Prostate gland (tissue), 2 donors: ENCODE measurements at regions not wholly inside any gene's neighbourhood (a gene's known extent, or its start where the extent isn't known, plus 50 kb on each side); places are given as distances from the start of the nearest gene placed in this dataset.

ENCODE experiments used
- DNase-seq: peaks from one replicate; pipeline ENCODE4 v3.0.0-alpha.2; 2019; ENCODE audit warnings: low spot score
- H3K27ac ChIP-seq, 2 donors: fragments of 200-600 bp; sonication (generic); 2 replicates each; pipeline ENCODE4 v1.5.1; 2017 to 2019
- H3K27me3 ChIP-seq: fragments of 200-600 bp; sonication (generic); replicated peaks from 2 replicates; pipeline ENCODE4 v1.5.1; 2019; ENCODE audit not compliant: insufficient read depth
- H3K36me3 ChIP-seq, 2 donors: fragments of 200-600 bp; sonication (generic); 1 replicate in 1 of 2; 2 replicates in 1 of 2; pipeline versions ENCODE4 v1.5.1 to v1.8.1; 2017 to 2019
- H3K4me1 ChIP-seq: fragments of 200-600 bp; sonication (generic); replicated peaks from 2 replicates; pipeline ENCODE4 v1.5.1; 2019
- H3K4me3 ChIP-seq, 2 donors: fragments of 200-600 bp; sonication (generic); 2 replicates each; pipeline ENCODE4 v1.5.1; 2017 to 2019
- H3K9me3 ChIP-seq: fragments of 200-600 bp; sonication (generic); 2 replicates; pipeline ENCODE4 v1.5.1; 2017
- CTCF ChIP-seq, 4 experiments: fragments of 200-600 bp in 2 of 4; fragments of 450-650 bp in 2 of 4; sonication (generic) in 2 of 4; IDR thresholded peaks; 1 replicate in 3 of 4; 2 replicates in 1 of 4; pipeline ENCODE4 v1.5.1; 2016 to 2019; ENCODE audit warnings: antibody characterized with exemption in 4 of 4, mild to moderate bottlenecking in 2 of 4, moderate library complexity in 2 of 4
- POLR2A ChIP-seq: fragments of 450-650 bp; IDR thresholded peaks from one replicate; pipeline ENCODE4 v1.6.1; 2016; ENCODE audit warnings: antibody characterized with exemption, mild to moderate bottlenecking
- POLR2AphosphoS5 ChIP-seq: sonication (generic); formaldehyde crosslinking; IDR thresholded peaks from one replicate; pipeline ENCODE4 v1.6.1; 2017; ENCODE audit warnings: antibody characterized with exemption
- WGBS: methylation state at CpG from one replicate; pipeline ENCODE4 v1.1.5; 2018; 5-methylcytosine and 5-hydroxymethylcytosine counted together
- intact Hi-C: fragments of 100-400 bp; cut with DNase I; formaldehyde crosslinking; loops from one replicate; pipeline ENCODE4 v1.14.2; 2022

DNA sequence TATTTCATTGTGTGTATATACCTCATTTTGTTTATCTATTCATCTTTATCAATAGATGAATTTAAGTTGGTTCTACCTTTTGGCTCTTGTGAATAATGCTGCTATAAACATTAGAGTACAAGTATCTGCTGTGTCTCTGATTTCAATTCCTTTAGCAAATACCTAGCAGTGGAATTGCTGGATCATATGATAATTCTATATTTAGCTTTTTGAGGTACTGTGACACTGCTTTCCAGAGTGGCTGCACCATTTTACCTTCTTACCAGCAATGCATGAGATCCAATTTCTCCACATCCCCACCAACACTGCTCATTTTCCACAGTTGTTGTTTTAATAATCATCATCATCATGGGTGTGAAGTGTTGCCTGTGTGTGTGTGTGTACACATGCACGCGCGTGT lies 182.3 kb downstream of the MBOAT1 start:
- no peak for DNase-seq

GRCh38 chr6:20031342-20031741 lies 180.9 kb downstream of the MBOAT1 start:
- Histone ChIP-seq H3K4me1 (no peaks in the 10 kb centered on the region), H3K27me3 (no peaks in the 10 kb centered on the region), H3K36me3 (no peaks in the 10 kb centered on the region), H3K27ac (no peak overlapping the region), H3K4me3 (no peak overlapping the region), H3K9me3 (no peaks in the 10 kb centered on the region)
- DNase-seq = no peak
- TF ChIP-seq POLR2AphosphoS5 (no peak), POLR2A (no peak), CTCF (IDR thresholded peaks at IDR 0.05) (no peak)
- intact Hi-C loops = no loop called here
- 97% methylated on average over 4 of the region's 4 CpGs for WGBS

More for the DNA sequence above, 182.3 kb downstream of the MBOAT1 start:
- intact Hi-C loops = no loop called here
- TF ChIP-seq CTCF (IDR thresholded peaks at IDR 0.05) (no peak), POLR2A (no peak), POLR2AphosphoS5 (no peak)
- Histone ChIP-seq H3K4me1 (no peaks in the 10 kb centered on the region), H3K36me3 (no peaks in the 10 kb centered on the region), H3K4me3 (no peak overlapping the region), H3K9me3 (no peaks in the 10 kb centered on the region), H3K27ac (no peak overlapping the region), H3K27me3 (no peaks in the 10 kb centered on the region)
- 98% methylated on average over 3 of the region's 3 CpGs for WGBS

DNA sequence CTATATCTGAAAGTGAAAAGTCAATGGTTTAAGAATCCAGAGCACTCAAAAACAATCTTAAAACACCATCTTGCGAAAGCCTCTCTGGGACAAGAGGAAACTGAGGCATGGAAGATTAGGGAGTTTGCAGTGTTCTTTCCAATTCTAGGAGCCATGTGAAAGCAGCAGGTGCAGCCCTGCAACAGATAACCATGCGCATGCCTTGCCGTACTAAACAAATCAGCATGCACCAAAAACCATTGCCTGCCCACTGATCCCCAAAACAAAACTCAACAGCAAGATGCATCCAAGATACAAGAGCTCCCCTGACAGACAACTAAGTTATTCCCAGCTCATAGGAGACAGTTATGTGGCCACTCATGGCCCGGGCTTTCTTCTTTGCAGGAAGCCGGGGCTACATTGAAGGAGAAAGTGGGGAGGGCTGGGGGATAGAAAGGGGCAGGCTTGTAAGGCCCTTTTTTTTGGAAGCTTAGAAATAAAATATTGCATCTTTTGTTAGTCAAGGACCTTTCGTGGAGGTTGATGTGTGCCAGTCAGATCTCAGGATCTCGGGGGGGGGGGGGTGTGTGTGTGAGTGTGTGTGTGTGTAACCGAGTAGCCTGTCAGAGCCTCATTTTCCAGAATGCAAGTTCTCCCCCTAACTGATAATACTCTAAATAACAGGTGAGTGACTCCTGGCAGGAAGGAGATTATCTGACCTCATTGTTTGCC lies 178.4 kb downstream of the MBOAT1 start:
- intact Hi-C loops = no loop called here
- no peak overlapping the region for H3K27ac ChIP-seq

DNA sequence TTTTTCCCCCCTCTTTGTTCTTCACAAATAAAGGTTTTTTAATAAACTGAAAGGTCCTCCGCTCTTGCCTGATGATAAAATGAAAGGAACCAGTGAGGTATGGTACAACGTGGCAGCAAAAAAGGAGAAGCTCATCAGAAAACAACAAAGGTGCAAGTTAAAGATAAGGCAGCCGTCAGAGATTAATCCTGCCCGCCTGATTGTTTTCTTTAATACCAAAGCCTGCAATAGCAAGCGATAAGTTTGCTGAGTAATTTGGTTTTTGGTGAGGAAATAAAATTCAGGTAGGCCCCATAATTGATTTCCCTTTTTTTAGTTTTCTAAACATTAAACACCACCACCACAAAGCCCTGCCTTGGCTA lies 177.9 kb downstream of the MBOAT1 start:
- intact Hi-C loops = no loop called here

More for the DNA sequence above, 178.4 kb downstream of the MBOAT1 start:
- no peak overlapping the region for H3K4me3 ChIP-seq
- no peaks in the 10 kb centered on the region for H3K36me3 ChIP-seq
- no peaks in the 10 kb centered on the region for H3K4me1 ChIP-seq
- DNase-seq = no peak
- TF ChIP-seq POLR2A (no peak), CTCF (IDR thresholded peaks at IDR 0.05) (no peak), POLR2AphosphoS5 (no peak)
- WGBS = 80% methylated on average over 8 of the region's 8 CpGs
- H3K27me3 ChIP-seq = no peaks in the 10 kb centered on the region
- no peaks in the 10 kb centered on the region for H3K9me3 ChIP-seq

More for the DNA sequence above, 177.9 kb downstream of the MBOAT1 start:
- no peak for DNase-seq
- Histone ChIP-seq H3K27ac (no peak overlapping the region), H3K4me3 (no peak overlapping the region), H3K27me3 (no peaks in the 10 kb centered on the region), H3K9me3 (no peaks in the 10 kb centered on the region), H3K4me1 (no peaks in the 10 kb centered on the region), H3K36me3 (no peaks in the 10 kb centered on the region)
- WGBS = 63% methylated on average over 5 of the region's 5 CpGs
- TF ChIP-seq POLR2AphosphoS5 (no peak), CTCF (IDR thresholded peaks at IDR 0.05) (no peak), POLR2A (no peak)
